Activated T-helper 2 cell treated with anti-CD3 and anti-CD28 coated beads, Interferon-gamma antibody, Interleukin-2, Interleukin-4, amounts not matched to agents 10 μg/mL and 5 μg/mL and 100 μg/mL, durations not matched to agents 14 hours and 24 hours and 36 hours (primary cell): ENCODE measurements at regions not wholly inside any gene's neighbourhood (a gene's known extent, or its start where the extent isn't known, plus 50 kb on each side); places are given as distances from the start of the nearest gene placed in this dataset.

Source experiments
- DNase-seq: peaks from one replicate; pipeline ENCODE4 v3.0.0; 2021; ENCODE audit warnings: low spot score
- H3K27ac Mint-ChIP-seq: one replicate; pipeline ENCODE4 v1.8.0; 2021; ENCODE audit warnings: mixed read lengths
- H3K27me3 Mint-ChIP-seq: one replicate; pipeline ENCODE4 v1.8.0; 2021; ENCODE audit warnings: low read depth, mixed read lengths
- H3K36me3 Mint-ChIP-seq: one replicate; pipeline ENCODE4 v1.8.0; 2021; ENCODE audit warnings: low read depth, mixed read lengths
- H3K4me1 Mint-ChIP-seq: one replicate; pipeline ENCODE4 v1.8.0; 2021; ENCODE audit warnings: low read depth, mixed read lengths
- H3K4me3 Mint-ChIP-seq: one replicate; pipeline ENCODE4 v1.8.0; 2021; ENCODE audit warnings: low read depth, mild to moderate bottlenecking, moderate library complexity, mixed read lengths
- H3K9me3 Mint-ChIP-seq: one replicate; pipeline ENCODE4 v1.8.0; 2021; ENCODE audit warnings: mixed read lengths
- intact Hi-C: fragments of 100-400 bp; cut with micrococcal nuclease; formaldehyde crosslinking; loops from one replicate; pipeline ENCODE4 v1.15.1; 2023

DNA sequence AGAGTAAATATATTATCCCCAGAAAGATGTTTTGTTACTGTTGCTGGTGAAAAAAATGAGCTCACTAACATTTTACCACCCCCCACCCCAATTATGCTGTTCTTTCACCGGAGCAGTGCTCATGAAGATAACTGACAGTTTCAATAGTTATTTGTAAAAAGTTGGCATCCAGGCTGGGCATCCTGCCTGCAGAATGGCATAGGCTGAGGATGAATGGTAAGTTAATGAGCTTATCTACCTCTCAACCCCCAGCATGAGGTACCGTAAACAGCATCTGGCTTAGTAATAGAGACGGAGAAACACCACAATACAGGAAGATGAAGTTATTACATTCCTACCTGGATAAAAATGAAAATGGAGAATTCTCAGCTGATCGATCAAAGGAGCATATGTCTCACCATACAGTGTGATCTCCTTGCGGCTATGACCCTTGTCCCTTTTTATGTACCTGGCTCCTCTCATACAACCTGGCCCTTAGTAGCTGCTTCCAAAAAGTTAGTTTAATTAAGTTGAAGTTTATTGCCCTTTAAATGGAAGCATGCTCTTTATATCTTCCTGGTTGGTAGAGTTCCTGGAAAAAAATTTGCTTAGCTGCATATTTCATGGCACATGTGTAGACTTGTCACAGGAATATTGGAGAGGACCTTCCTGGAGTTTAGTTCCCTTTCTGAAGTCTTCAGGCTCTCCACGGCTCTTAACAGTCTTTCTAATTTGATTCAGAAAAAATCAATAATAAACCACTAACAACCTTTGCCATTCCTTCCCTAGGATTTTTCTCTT is 61.2 kb upstream of the MPHOSPH6 start:
- H3K4me3 Mint-ChIP-seq = no peak overlapping the region
- peaks cover 25% of the 10 kb centered on the region for H3K27me3 Mint-ChIP-seq
- intact Hi-C loops = loop anchor here (5.0 kb wide), 1 partner anchor 199 kb away; no protein-coding TSS in a partner anchor
- no peak for DNase-seq
- no peaks in the 10 kb centered on the region for H3K9me3 Mint-ChIP-seq
- H3K4me1 Mint-ChIP-seq = peaks cover 2% of the 10 kb centered on the region
- no peaks in the 10 kb centered on the region for H3K36me3 Mint-ChIP-seq
- H3K27ac Mint-ChIP-seq = no peak overlapping the region

DNA sequence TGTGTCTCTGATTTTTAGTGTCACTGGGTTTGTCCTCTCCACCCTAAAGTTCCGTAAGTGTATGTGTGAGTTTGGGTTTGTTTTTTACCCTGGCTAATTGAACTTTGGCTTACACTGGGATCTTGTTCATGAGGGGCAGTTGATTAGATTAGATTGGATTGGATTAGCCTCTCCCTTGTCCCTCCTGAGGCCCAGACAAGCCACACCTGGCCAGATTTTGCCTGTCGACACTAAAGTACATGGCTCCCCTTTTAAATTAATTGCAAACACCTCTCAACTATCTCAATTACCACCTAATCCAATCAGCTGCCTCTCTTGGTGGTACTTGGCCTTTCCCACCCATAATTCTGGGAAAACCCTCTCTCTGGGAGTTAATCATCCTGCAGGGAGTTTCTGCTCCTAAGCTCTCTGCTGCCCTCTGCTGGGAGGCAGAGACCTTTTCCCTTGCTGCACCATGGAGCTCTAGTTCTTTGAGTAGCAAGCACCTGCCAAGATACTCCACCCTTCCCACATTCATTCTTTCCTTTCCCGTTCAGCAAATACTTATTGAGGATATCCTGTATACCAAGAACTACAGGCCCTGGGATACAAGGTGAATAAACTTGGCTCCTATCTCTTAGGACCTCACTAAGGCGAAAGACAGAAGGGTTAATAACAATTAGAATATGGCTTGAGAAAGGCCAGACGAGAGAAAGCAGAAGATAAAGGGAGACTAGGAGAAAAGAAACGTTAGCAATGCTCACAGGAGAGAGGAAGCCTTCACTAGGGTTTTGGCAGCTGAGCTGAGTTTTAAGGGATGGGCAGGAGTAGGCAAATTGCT is 60.0 kb upstream of the MPHOSPH6 start:
- H3K4me1 Mint-ChIP-seq = no peaks in the 10 kb centered on the region
- H3K27ac Mint-ChIP-seq = no peak overlapping the region
- peaks cover 26% of the 10 kb centered on the region for H3K27me3 Mint-ChIP-seq
- DNase-seq = peak; percentile 27
- no peak overlapping the region for H3K4me3 Mint-ChIP-seq
- intact Hi-C loops = loop anchor here (1.0 to 5.0 kb wide), 3 partner anchors 198 to 340 kb away; no protein-coding TSS in a partner anchor
- no peaks in the 10 kb centered on the region for H3K36me3 Mint-ChIP-seq
- no peaks in the 10 kb centered on the region for H3K9me3 Mint-ChIP-seq

DNA sequence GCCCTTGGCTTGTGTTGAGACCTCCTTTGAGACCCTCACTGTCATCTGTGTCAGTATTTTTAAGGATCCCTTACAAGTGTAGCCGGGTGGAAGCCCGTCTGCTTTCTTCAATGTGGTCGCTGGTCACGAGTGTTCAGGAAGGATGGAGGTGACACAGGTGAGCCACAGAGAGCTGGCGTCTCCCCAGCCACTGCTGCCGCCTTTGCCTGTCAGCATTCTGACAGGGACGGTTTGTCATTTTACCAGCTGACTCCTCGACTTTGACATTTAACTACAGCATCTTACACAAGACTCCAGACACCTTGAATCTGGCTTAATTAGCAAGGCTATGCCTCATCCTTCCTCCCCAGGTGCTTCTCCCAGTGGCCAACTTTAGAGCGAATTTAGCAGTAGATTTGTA is 56.3 kb upstream of the MPHOSPH6 start:
- H3K36me3 Mint-ChIP-seq = no peaks in the 10 kb centered on the region
- H3K4me1 Mint-ChIP-seq = no peaks in the 10 kb centered on the region
- peaks cover 38% of the 10 kb centered on the region for H3K27me3 Mint-ChIP-seq
- intact Hi-C loops = no loop called here
- no peak for DNase-seq
- no peaks in the 10 kb centered on the region for H3K9me3 Mint-ChIP-seq
- H3K27ac Mint-ChIP-seq = no peak overlapping the region
- H3K4me3 Mint-ChIP-seq = no peak overlapping the region

DNA sequence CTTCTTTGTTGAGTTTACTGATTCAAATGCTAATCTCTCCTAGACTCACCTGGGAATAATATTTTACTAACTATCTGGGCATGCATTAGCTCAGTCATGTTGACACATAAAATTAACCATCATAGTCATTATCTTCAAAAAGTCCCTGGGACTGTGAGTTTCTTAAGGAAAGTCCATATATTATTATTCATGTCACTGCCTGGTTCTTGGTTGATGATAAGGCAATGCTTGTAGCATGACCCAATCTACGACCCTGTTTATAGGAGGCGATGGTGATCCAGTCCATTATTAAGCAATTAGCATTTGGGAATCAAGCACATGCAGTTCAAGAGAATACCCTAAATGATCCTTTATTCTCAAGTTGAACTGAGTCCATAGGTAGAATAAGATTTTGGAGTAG is 54.8 kb upstream of the MPHOSPH6 start:
- Mint-ChIP-seq H3K9me3 (no peaks in the 10 kb centered on the region), H3K36me3 (no peaks in the 10 kb centered on the region), H3K27me3 (peaks cover 34% of the 10 kb centered on the region), H3K27ac (no peak overlapping the region), H3K4me1 (no peaks in the 10 kb centered on the region), H3K4me3 (no peak overlapping the region)
- no peak for DNase-seq
- intact Hi-C loops = no loop called here

DNA sequence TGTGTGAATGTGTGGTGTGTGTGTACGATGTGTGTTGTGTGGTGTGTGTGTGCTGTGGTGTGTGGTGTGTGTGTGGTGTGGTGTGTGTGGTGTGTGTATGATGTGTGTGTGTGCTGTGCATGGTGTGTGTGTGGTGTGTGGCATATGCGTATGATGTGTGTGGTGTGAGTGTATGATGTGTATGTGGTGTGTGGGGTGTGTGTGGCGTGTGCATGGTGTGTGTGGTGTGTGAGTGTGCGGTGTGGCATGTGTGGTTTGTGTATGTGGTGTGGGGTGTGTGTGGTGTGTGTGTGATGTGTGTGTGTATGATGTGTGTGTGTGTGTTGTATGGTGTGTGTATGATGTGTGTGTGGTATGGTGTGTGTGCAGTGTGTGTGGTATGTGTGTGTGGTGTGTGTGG is 50.5 kb upstream of the MPHOSPH6 start:
- intact Hi-C loops = no loop called here
- DNase-seq = no peak
- H3K27me3 Mint-ChIP-seq = peaks cover 23% of the 10 kb centered on the region
- H3K36me3 Mint-ChIP-seq = no peaks in the 10 kb centered on the region
- H3K4me3 Mint-ChIP-seq = no peak overlapping the region
- H3K4me1 Mint-ChIP-seq = no peaks in the 10 kb centered on the region
- no peaks in the 10 kb centered on the region for H3K9me3 Mint-ChIP-seq
- H3K27ac Mint-ChIP-seq = no peak overlapping the region
